ENCODE measurements at regions not wholly inside any gene's neighbourhood (a gene's known extent, or its start where the extent isn't known, plus 50 kb on each side); places are given as distances from the start of the nearest gene placed in this dataset.

DNA sequence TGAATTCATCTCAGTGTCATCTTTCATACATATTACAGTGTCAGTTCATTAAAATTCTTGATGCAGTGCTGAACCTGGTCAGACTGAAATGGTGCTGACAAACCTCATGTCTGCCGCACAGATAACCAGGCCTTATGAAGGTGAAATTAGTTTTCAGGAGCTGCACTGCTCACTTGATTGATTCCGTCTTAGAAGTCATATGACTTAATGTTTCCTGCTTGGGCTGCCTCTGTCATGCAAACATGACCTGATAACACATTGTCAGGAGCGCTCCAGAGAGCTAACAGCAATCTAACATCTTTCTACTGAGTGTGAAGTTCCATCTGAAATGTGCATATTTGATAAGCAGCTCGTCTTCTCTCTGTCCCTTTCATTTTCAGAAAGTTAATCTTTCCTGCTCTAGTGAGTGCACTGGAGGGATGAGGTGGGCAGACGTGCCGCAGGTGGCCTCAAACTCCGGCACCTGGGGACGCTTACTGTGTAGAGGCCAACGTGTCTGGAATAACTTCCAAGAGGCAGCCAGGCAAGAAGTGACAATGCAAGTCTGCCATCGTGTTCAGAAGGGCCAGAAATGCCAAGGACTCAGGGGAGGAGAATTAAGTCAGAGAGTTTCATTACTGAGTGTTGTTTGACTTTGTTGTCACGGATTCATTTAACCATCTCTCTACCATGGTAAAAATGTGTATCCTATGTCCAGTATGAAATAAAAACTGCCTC, 592.1 kb downstream of the TLE1 start:
- TF ChIP-seq CTCF (conservative IDR thresholded peaks at IDR 0.05), result no peak
- TF ChIP-seq EZH2 (IDR thresholded peaks at IDR 0.05; ENCODE audit: low read depth), result no peak
